ENCODE measurements at regions not wholly inside any gene's neighbourhood (a gene's known extent, or its start where the extent isn't known, plus 50 kb on each side); places are given as distances from the start of the nearest gene placed in this dataset.

- TF ChIP-seq EZH2 (IDR thresholded peaks at IDR 0.05; ENCODE audit: insufficient read depth, poor library complexity, severe bottlenecking), result no peak
- no peak for TF ChIP-seq EZH2phosphoT487 (IDR thresholded peaks at IDR 0.05; ENCODE audit: insufficient read depth, low read depth)
These were observed 470.5 kb upstream of the THBS1 start for GRCh38 chr15:39110336-39110735.
